Inferior parietal cortex (tissue), 1 donor: ENCODE measurements at regions not wholly inside any gene's neighbourhood (a gene's known extent, or its start where the extent isn't known, plus 50 kb on each side); places are given as distances from the start of the nearest gene placed in this dataset.
"Not testable (repeated sequence)": the region's sequence is repeated elsewhere in the genome, so short reads cannot be mapped to it uniquely, and the experiment has no call there.

Experiments used
- DNase-seq: peaks from one replicate; pipeline ENCODE4 v3.0.0-alpha.2; 2016; ENCODE audit errors: extremely low spot score

GRCh38 chr12:82529101-82529500 lies 157.6 kb upstream of the TMTC2 start:
- DNase-seq = no peak

GRCh38 chr12:82529954-82530353 lies 156.8 kb upstream of the TMTC2 start:
- no peak for DNase-seq

GRCh38 chr12:82530394-82530793 lies 156.3 kb upstream of the TMTC2 start:
- no peak for DNase-seq

GRCh38 chr12:82533341-82533740 lies 153.4 kb upstream of the TMTC2 start:
- no peak for DNase-seq

- DNase-seq = no peak
Measured at GRCh38 chr12:82537436-82537835, 149.3 kb upstream of the TMTC2 start.

- no peak for DNase-seq
Measured at GRCh38 chr12:82554529-82554928, 132.2 kb upstream of the TMTC2 start.

GRCh38 chr12:82555699-82556098 lies 131.0 kb upstream of the TMTC2 start:
- DNase-seq = no peak

GRCh38 chr12:82565966-82566365 lies 120.7 kb upstream of the TMTC2 start:
- no peak for DNase-seq

GRCh38 chr12:82567688-82568087 lies 119.0 kb upstream of the TMTC2 start:
- DNase-seq = no peak

- DNase-seq = no peak
Measured at GRCh38 chr12:82574191-82574590, 112.5 kb upstream of the TMTC2 start.

- no peak for DNase-seq
Measured at GRCh38 chr12:82578725-82579124, 108.0 kb upstream of the TMTC2 start.

- no peak for DNase-seq
Measured at GRCh38 chr12:82583756-82584155, 103.0 kb upstream of the TMTC2 start.

GRCh38 chr12:82593143-82593542 lies 93.6 kb upstream of the TMTC2 start:
- DNase-seq = no peak

GRCh38 chr12:82593901-82594396 lies 92.8 kb upstream of the TMTC2 start:
- no peak for DNase-seq

- no peak for DNase-seq
Measured at GRCh38 chr12:82595941-82596340, 90.8 kb upstream of the TMTC2 start.

- DNase-seq = peak; percentile 23
Measured at GRCh38 chr12:82596483-82596882, 90.2 kb upstream of the TMTC2 start.

- no peak for DNase-seq
Measured at GRCh38 chr12:82600379-82600778, 86.3 kb upstream of the TMTC2 start.

GRCh38 chr12:82603647-82604046 lies 83.1 kb upstream of the TMTC2 start:
- not testable (repeated sequence) for DNase-seq

- no peak for DNase-seq
Measured at GRCh38 chr12:82605115-82605514, 81.6 kb upstream of the TMTC2 start.

GRCh38 chr12:82608706-82609105 lies 78.0 kb upstream of the TMTC2 start:
- DNase-seq = no peak

- no peak for DNase-seq
Measured at GRCh38 chr12:82609234-82609914, 77.3 kb upstream of the TMTC2 start.

GRCh38 chr12:82619644-82620043 lies 67.1 kb upstream of the TMTC2 start:
- no peak for DNase-seq

GRCh38 chr12:82620917-82621316 lies 65.8 kb upstream of the TMTC2 start:
- no peak for DNase-seq

- DNase-seq = peak; percentile 84
Measured at GRCh38 chr12:82625523-82625922, 61.2 kb upstream of the TMTC2 start.
